H9 (cell line): ENCODE measurements at regions not wholly inside any gene's neighbourhood (a gene's known extent, or its start where the extent isn't known, plus 50 kb on each side); places are given as distances from the start of the nearest gene placed in this dataset.

ENCODE experiments used
- DNase-seq: peaks from one replicate; pipeline ENCODE4 v3.0.0-alpha.2; 2017
- H2AFZ ChIP-seq: one replicate; pipeline ENCODE4 v1.6.1; 2013; ENCODE audit warnings: mild to moderate bottlenecking, low read length, control low read depth, moderate library complexity
- H2AK5ac ChIP-seq: 2 replicates; pipeline ENCODE4 v1.6.1; 2013; ENCODE audit warnings: low read length, control low read depth, mixed read lengths; ENCODE audit not compliant: insufficient read length
- H2BK120ac ChIP-seq: one replicate; pipeline ENCODE4 v1.6.1; 2013; ENCODE audit warnings: low read depth, mild to moderate bottlenecking, low read length, control low read depth, inconsistent platforms; ENCODE audit not compliant: poor library complexity, severe bottlenecking
- H2BK12ac ChIP-seq: 2 replicates; pipeline ENCODE4 v1.6.1; 2013; ENCODE audit warnings: low read length, control low read depth, mixed read lengths, low read depth; ENCODE audit not compliant: insufficient read length
- H2BK15ac ChIP-seq: 2 replicates; pipeline ENCODE4 v1.6.1; 2013; ENCODE audit warnings: low read depth, low read length, control low read depth
- H2BK20ac ChIP-seq: one replicate; pipeline ENCODE4 v1.6.1; 2013; ENCODE audit warnings: low read depth, mild to moderate bottlenecking, low read length, control low read depth, inconsistent platforms; ENCODE audit not compliant: poor library complexity, severe bottlenecking
- H2BK5ac ChIP-seq: 2 replicates; pipeline ENCODE4 v1.6.1; 2013; ENCODE audit warnings: low read length, control low read depth, mixed read lengths; ENCODE audit not compliant: insufficient read length
- H3K14ac ChIP-seq: 2 replicates; pipeline ENCODE4 v1.6.1; 2013; ENCODE audit warnings: low read length, control low read depth; ENCODE audit not compliant: insufficient read depth
- H3K18ac ChIP-seq: 2 replicates; pipeline ENCODE4 v1.6.1; 2013; ENCODE audit warnings: low read depth, mild to moderate bottlenecking, mixed read lengths, low read length, control low read depth; ENCODE audit not compliant: insufficient read length
- H3K23ac ChIP-seq: 2 replicates; pipeline ENCODE4 v1.6.1; 2013; ENCODE audit warnings: low read length, control low read depth, mixed read lengths, low read depth; ENCODE audit not compliant: insufficient read length
- H3K23me2 ChIP-seq: 2 replicates; pipeline ENCODE4 v1.6.1; 2013; ENCODE audit warnings: low read depth, mild to moderate bottlenecking, mixed read lengths, low read length, control low read depth; ENCODE audit not compliant: insufficient read length, poor library complexity, severe bottlenecking
- H3K27ac ChIP-seq: 2 replicates; pipeline ENCODE4 v1.5.1; 2013; ENCODE audit warnings: low read length, control low read depth, mixed read lengths, low read depth; ENCODE audit not compliant: insufficient read length
- H3K27me3 ChIP-seq: 2 replicates; pipeline ENCODE4 v1.6.1; 2013; ENCODE audit warnings: low read length, control low read depth, inconsistent platforms; ENCODE audit not compliant: insufficient read depth
- H3K4ac ChIP-seq: 2 replicates; pipeline ENCODE4 v1.6.1; 2013; ENCODE audit warnings: low read depth, mild to moderate bottlenecking, control low read depth, inconsistent platforms, low read length, moderate library complexity
- H3K4me1 ChIP-seq: 2 replicates; pipeline ENCODE4 v1.6.1; 2013; ENCODE audit warnings: low read length, control low read depth, inconsistent platforms; ENCODE audit not compliant: insufficient read depth
- H3K4me2 ChIP-seq: 2 replicates; pipeline ENCODE4 v1.6.1; 2013; ENCODE audit warnings: low read length, control low read depth, mixed read lengths; ENCODE audit not compliant: insufficient read length, insufficient read depth
- H3K56ac ChIP-seq: 2 replicates; pipeline ENCODE4 v1.6.1; 2013; ENCODE audit warnings: low read depth, mild to moderate bottlenecking, mixed read lengths, low read length, control low read depth; ENCODE audit not compliant: insufficient read length
- H3K79me1 ChIP-seq: 2 replicates; pipeline ENCODE4 v1.6.1; 2013; ENCODE audit warnings: low read depth, mild to moderate bottlenecking, moderate library complexity, low read length, control low read depth, inconsistent platforms; ENCODE audit not compliant: insufficient read depth, poor library complexity, severe bottlenecking
- H3K79me2 ChIP-seq: 2 replicates; pipeline ENCODE4 v1.6.1; 2013; ENCODE audit warnings: low read length, control low read depth, inconsistent platforms; ENCODE audit not compliant: insufficient read depth
- H3K9ac ChIP-seq: 2 replicates; pipeline ENCODE4 v1.6.1; 2013; ENCODE audit warnings: low read length, control low read depth, mixed read lengths; ENCODE audit not compliant: insufficient read length; ENCODE audit errors: extremely low read depth
- H3K9me3 ChIP-seq: one replicate; pipeline ENCODE4 v1.6.1; 2013; ENCODE audit warnings: low read depth, low read length, inconsistent platforms; ENCODE audit not compliant: control insufficient read depth
- H3T11ph ChIP-seq: one replicate; pipeline ENCODE4 v1.6.1; 2013; ENCODE audit warnings: mild to moderate bottlenecking, low read length, control low read depth, inconsistent platforms
- H4K20me1 ChIP-seq: one replicate; pipeline ENCODE4 v1.6.1; 2013; ENCODE audit not compliant: control insufficient read depth, insufficient read length, insufficient read depth
- H4K5ac ChIP-seq: 2 replicates; pipeline ENCODE4 v1.6.1; 2013; ENCODE audit warnings: low read depth, mild to moderate bottlenecking, mixed read lengths, low read length, control low read depth; ENCODE audit not compliant: insufficient read length
- H4K8ac ChIP-seq: replicated peaks from 2 replicates; pipeline ENCODE4 v1.6.1; 2013; ENCODE audit warnings: low read length, control low read depth, mixed read lengths, low read depth; ENCODE audit not compliant: insufficient read length
- H4K91ac ChIP-seq: 2 replicates; pipeline ENCODE4 v1.6.1; 2013; ENCODE audit warnings: low read depth, mild to moderate bottlenecking, moderate library complexity, mixed read lengths, low read length, control low read depth; ENCODE audit not compliant: insufficient read length
- H3K27ac Mint-ChIP-seq, 3 experiments: 2 replicates in 2 of 3; 3 replicates in 1 of 3; pipeline ENCODE4 v1.8.0; 2020 to 2021; ENCODE audit warnings: mixed read lengths in 3 of 3, mild to moderate bottlenecking in 1 of 3, moderate library complexity in 1 of 3
- H3K27me3 Mint-ChIP-seq: 2 replicates; pipeline ENCODE4 v1.8.0; 2021; ENCODE audit warnings: low read depth, mild to moderate bottlenecking, moderate library complexity, mixed read lengths
- H3K36me3 Mint-ChIP-seq, 3 experiments: 2 replicates in 2 of 3; 3 replicates in 1 of 3; pipeline ENCODE4 v1.8.0; 2020 to 2021; ENCODE audit warnings: low read depth in 3 of 3, mixed read lengths in 3 of 3; ENCODE audit not compliant: insufficient read depth in 1 of 3
- H3K4me1 Mint-ChIP-seq, 2 experiments: 2 replicates each; pipeline ENCODE4 v1.8.0; 2020; ENCODE audit warnings: mixed read lengths in 2 of 2
- H3K4me3 Mint-ChIP-seq, 2 experiments: 2 replicates in 1 of 2; 3 replicates in 1 of 2; pipeline ENCODE4 v1.8.0; 2020 to 2021; ENCODE audit warnings: mild to moderate bottlenecking in 2 of 2, mixed read lengths in 2 of 2, moderate library complexity in 1 of 2
- H3K9me3 Mint-ChIP-seq, 2 experiments: 2 replicates in 1 of 2; 3 replicates in 1 of 2; pipeline ENCODE4 v1.8.0; 2020; ENCODE audit warnings: mild to moderate bottlenecking in 2 of 2, mixed read lengths in 2 of 2, moderate library complexity in 1 of 2
- CTCF ChIP-seq: fragments of 200-600 bp; sonication (generic); conservative IDR thresholded peaks from 3 replicates; pipeline ENCODE4 v1.8.0; 2021; ENCODE audit warnings: antibody characterized with exemption, mild to moderate bottlenecking
- WGBS: extraction: QIAGEN DNeasy Blood & Tissue Kit; methylation state at CpG from one replicate; pipeline ENCODE4 v1.1.7; 2013; ENCODE audit warnings: missing lambda C conversion rate, low lambda C conversion rate, mixed read lengths; ENCODE audit not compliant: insufficient read length; ENCODE audit errors: extremely low coverage; 5-methylcytosine and 5-hydroxymethylcytosine counted together

- H2BK12ac ChIP-seq: no peak overlapping the region
- H4K91ac ChIP-seq: no peak overlapping the region
- H2BK15ac ChIP-seq: no peak overlapping the region
- H3K4me1 ChIP-seq: no peaks in the 10 kb centered on the region
- H3K56ac ChIP-seq: no peak overlapping the region
- H4K8ac ChIP-seq: no peak overlapping the region
- H3K27ac ChIP-seq: no peak overlapping the region
- no CpG with 5 or more reads among the region's 5 CpGs for WGBS
- Mint-ChIP-seq H3K36me3 (peaks cover 3 to 15% (median 5%) of the 10 kb centered on the region in 3 experiments; a peak in 6 of 7 replicates), H3K27me3 (peaks cover 1% of the 10 kb centered on the region), H3K4me1 (no peaks in the 10 kb centered on the region), H3K27ac (no peak overlapping the region), H3K4me3 (no peak overlapping the region), H3K9me3 (peaks cover 15 to 17% of the 10 kb centered on the region in 2 experiments)
- H3K23ac ChIP-seq: no peak overlapping the region
- H3K23me2 ChIP-seq: no peaks in the 10 kb centered on the region
- no peaks in the 10 kb centered on the region for H3K27me3 ChIP-seq
- H3K9ac ChIP-seq: no peak overlapping the region
- H3T11ph ChIP-seq: no peak overlapping the region
- no peak overlapping the region for H2BK5ac ChIP-seq
- H3K4me2 ChIP-seq: no peak overlapping the region
- H4K20me1 ChIP-seq: no peaks in the 10 kb centered on the region
- H2BK120ac ChIP-seq: no peak overlapping the region
- H2BK20ac ChIP-seq: no peak overlapping the region
- no peak overlapping the region for H4K5ac ChIP-seq
- no peak overlapping the region for H3K14ac ChIP-seq
- no peaks in the 10 kb centered on the region for H3K79me2 ChIP-seq
- H2AFZ ChIP-seq: no peak overlapping the region
- H3K9me3 ChIP-seq: no peaks in the 10 kb centered on the region
- no peak for DNase-seq
- H3K4ac ChIP-seq: no peak overlapping the region
- H2AK5ac ChIP-seq: no peak overlapping the region
- no peak for TF ChIP-seq CTCF
- H3K18ac ChIP-seq: no peak overlapping the region
- H3K79me1 ChIP-seq: no peaks in the 10 kb centered on the region
These were observed 140.9 kb upstream of the TANK start for GRCh38 chr2:161019311-161019710.
